Hippocampal formation (tissue), 2 donors: ENCODE measurements at regions not wholly inside any gene's neighbourhood (a gene's known extent, or its start where the extent isn't known, plus 50 kb on each side); places are given as distances from the start of the nearest gene placed in this dataset.
"Not testable (repeated sequence)": the region's sequence is repeated elsewhere in the genome, so short reads cannot be mapped to it uniquely, and the experiment has no call there.

Source experiments
- DNase-seq, 2 donors: peaks; one replicate each; lab custom pipeline; 2025; lab: John Stamatoyannopoulos, UW

DNA sequence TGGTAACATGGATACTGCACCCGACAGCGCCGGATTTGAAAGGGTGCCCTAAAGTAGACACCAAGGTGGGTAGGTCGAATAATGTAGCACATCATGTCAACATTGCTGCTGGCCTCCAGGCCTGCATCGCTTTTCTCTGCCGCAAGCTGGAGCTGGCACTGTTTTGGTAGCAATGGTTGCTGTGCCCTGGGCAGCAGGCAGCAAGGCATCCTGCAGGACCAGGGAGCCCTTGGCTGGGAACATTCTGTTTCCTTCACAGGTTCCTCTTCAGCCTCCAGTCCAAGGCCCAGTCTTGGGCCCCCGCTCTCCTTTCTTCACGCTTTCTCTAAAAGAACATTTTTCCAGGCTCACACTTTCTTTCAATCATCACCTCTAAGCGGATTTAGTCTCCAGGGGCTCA is 365.8 kb upstream of the JARID2 start:
- DNase-seq, result no peak

DNA sequence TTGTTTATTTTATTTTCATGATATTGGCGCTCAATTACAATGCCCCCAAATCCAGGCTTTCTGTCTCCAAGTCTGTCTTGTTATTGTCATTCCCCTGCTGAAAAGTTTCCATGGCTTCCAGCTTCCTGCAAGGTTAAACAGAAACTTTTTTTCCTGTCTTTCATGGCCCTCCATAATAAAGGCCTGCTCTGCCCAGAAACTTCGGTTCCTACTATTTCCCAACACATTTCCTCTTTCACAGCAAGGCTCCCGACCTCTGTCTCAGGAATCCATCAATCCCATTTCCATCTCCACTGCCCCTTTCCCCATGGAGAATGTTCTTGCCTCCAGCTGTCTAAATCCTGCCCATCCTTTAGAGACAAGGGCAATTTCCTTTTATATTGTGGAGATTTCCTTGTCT is 365.2 kb upstream of the JARID2 start:
- DNase-seq, result no peak

DNA sequence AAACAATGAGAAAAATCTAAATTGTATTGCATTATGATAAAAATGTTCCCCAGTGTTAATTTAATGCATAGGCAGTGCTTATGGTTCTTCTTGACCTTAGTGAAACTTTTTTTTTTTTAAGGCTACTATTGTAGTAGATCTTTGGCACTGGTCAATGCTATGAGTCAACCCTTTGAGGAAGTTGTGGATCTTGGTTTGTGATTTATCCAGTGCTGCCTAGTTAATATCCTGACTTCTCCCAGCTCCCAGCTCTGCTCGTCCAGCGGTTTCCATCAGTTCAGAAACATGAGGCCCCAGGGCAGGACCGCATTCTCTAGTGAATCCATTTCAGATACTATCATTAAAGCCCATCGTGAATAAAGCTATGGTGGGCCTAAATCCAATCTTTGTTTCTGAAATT is 364.5 kb upstream of the JARID2 start:
- no peak for DNase-seq

DNA sequence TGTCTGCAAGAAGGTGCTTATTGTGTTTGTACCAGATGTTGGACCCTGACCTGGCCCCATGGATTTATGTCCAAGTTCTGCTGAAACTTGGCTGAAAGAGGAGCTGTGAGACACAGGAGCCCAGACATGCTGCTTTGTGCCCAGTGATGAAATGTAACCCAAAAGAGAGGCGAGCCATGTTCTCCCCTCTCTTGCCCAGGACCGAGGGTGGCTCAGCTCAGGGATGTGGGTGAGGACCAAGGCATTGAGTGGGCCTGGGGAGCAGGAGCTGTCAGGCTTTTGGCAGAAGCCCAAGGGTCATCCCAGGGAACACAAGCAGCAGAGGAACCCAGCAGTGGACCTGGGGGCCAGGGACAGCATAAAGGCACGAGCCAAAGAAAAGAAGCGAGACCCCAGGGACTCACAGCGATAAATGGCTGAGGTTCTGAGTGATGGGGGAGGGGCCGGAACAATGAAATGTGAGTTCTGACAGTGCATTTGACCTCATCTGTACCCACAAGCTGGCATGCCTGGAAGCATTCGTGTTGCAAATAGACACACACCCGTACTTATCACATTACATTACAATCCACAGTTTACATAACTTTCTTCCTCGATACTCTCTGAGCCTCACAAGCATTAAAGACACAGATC is 363.4 kb upstream of the JARID2 start:
- DNase-seq, result no peak

DNA sequence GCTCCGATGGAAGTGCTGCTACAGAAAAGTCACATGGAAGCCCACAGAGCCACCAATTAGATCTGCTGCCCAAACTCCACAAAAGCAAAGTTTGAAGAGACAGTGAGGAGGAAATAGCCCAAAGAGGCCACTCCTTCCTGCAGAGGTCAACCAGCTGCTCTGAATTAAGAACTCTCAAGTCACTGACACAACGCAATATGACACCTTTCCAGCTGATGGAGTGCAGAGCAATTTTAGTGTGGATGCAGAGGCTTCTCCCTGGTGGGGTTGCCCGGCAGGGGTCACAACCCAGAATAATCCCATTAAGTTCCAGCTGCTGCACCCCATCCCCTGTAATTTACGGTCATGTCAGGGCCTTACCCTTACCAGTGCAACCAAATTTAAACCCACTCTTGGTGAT is 361.9 kb upstream of the JARID2 start:
- DNase-seq, result no peak

DNA sequence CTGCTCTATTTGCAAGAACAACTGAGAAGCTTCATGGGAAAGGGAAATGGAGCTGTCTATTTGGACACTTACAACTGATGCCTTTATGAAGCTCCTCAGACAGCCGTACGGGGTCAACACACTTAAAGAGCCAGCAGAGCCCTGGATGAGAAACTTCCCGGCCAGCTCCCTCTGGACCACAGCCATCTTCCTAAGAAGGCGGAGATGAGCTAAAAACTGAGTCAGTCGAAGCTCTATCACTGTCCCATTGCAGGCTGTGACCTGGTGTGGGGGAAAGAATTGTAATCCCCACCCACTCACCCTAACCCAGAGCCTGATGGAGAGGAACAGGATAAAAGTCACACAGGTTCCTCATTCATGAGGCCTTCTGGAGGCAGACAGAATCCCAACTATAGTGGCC is 360.4 kb upstream of the JARID2 start:
- no peak for DNase-seq

DNA sequence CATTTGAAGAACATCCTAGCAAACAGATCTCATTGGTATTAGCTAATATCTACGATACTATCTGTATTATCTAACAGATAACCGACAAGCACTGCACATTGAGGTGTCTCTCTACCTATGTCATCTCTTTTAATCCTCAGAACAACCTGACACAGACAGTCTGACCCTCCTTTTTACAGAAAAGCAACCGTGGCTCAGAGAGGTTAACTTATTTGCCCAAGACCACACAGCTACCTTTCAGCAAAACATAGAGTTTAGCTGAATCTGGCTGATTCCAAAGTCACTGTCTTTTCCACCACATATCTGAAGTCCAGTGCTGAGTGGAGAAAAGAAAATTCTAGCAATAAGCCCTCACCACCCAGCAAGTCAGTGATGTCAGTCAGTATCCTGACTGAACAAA is 358.7 kb upstream of the JARID2 start:
- DNase-seq, result no peak

DNA sequence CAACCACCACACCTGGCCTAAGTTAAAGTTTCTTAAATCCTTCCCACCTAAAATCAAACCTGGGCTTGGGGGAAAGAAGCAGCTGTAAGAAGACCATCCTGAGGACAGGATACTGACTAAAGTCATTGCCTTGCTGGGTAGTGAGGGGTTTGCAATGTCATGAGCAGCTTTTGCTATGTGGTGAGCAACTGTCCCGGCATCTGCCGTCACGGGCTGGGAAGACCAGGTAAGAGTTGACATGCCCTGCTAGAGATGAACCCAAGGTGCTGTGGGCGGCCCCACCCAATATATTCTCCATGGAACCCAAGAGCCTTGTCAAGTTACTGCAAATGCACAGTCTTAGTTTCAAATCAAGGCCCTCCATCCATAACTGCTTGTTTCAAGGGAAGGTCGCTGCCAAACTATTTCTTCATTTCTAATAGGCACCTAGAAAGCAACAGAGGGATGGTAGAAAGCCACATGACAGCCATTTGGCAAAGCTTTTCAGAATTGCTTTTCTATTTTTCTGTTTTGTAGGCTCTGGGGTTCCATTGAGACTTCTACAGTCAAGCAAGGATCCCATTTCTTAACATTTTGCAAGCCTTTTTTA is 357.8 kb upstream of the JARID2 start:
- no peak for DNase-seq

DNA sequence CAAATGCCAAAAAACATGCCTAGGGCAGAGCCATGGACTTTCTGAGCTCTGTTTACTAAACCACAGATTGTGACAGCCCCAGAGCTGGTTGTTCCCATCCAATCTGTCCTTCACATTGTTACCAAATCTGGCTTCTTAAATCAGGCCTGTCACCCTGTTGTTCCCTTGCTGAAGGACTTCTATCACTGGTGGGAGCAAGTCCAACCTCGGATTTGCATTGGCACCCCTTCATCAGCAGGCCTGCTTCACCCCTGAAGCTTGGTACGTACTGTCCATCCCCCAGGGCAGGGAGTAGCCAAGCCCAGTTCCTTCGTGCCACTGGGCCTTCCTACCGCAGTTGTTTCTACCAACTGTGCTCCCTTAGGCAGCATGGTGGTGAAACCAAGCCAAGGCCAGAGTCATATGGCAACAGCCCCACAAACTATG is 357.3 kb upstream of the JARID2 start:
- no peak for DNase-seq

DNA sequence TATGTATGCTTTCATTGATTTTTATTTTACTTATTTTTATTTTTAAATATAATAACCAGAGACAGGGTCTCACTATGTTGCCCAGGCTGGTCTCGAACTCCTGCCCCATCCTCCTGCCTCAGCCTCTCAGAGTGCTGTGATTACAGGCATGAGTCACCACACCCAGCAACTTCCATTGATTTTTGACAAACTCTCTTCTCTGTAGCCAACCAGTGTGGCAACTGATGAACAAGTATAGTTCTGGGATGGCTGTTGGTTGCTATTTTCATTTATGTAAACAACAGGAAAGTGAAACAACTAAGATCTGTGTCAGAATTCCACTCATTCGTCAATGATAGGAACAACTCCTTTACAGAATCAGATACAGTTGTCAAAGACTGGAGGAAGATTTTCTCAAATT is 356.7 kb upstream of the JARID2 start:
- DNase-seq, result no peak

DNA sequence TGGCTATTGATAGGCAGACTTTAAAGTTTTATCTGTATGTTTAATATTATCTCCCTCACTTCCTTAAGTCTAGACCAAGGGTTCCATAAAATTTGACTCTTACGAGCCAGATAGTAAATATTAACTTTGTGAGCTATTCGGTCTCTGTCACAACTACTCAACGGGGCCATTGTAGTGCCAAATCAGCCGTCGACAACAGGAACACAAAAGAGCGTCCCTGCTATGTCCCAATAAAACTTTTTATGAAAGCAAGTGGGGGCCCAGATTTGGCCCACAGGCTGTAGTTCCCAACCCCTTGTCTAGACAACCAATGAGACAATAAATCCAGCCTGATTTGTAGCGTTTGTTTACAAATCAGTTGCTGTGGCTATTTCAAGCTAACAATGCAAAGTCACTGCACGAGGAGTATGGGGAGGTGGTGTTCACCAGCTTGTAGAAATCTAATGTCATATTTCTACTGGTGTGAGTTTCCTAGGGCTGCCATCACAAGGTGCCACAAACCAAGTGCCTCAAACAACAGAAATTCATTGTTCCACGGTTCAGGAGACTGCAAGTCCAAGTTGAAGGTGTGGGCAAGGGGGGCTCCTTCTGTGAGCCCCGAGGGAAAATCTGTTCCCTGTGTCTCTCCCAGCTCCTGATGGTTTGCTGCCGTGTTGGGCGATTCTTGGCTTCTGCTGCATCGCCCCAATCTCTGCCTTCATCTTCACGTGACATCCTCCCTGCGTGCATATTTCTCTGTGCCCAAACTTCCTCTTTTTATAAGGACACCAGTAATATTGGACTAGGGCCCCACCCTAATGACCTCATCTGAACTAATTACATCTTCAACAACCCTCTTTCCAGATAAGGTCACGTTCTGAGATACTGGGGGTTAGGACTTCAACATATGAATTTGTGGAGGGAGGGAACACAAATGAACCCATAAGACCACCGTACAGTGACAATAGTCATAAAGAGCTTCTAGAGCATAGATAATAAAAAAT is 356.0 kb upstream of the JARID2 start:
- DNase-seq, result no peak

DNA sequence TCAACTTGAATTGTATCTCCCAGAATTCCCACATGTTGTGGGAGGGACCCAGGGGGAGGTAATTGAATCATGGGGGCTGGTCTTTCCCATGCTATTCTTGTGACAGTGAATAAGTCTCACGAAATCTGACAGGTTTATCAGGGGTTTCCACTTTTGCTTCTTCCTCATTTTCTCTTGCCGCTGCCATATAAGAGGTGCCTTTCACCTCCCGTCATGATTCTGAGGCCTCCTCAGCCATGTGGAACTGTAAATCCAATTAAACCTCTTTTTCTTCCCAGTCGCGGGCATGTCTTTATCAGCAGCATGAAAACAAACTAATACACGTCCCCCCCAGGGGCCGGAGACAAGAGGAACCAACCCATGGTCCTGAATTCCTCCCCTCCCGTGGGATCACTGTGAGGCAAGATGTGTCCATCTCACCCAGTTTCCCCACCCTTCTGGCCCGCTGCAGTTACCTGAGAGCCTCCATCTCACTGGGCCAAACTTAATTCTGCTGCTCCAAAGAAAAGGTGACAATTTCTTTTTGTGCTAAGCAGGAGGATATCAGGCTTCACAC is 354.0 kb upstream of the JARID2 start:
- not testable (repeated sequence) for DNase-seq

DNA sequence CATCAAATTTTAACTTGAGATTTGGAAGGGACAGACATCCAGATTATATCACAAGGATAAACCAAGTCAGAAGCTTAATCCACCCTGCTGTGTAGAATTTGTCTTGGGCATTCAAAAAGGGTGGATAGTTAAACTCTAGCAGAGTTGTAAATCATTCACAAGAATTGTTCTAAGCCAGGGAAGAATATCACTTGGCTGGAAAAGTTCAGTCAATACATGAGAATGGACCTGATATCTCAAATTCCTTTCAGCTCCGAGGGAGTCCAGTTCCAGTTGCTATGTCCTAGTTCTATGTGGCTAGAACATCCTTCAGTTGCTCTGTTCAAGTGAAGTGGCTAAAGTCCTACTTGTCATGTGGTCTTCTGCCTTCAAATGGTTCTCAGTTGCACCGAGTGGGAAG is 351.8 kb upstream of the JARID2 start:
- DNase-seq, result no peak

DNA sequence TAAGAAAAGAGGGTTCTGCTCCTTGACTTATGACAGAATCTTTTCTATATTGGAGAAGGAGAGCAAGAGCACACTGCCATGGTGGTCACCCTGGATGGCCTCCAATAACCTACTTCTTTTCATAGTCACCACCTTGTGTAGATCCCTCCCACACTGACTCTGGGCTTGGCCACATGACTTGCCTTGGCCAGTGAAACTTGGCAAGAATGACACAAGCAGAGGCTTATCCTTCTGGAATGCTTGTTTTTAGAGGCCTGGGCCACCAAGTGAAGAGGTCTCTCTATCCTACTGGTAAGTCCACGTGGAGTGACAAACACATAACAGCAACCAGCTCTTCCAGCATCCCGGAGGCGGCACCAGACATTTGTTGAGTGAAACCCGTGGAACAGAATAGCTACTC is 349.4 kb upstream of the JARID2 start:
- no peak for DNase-seq

DNA sequence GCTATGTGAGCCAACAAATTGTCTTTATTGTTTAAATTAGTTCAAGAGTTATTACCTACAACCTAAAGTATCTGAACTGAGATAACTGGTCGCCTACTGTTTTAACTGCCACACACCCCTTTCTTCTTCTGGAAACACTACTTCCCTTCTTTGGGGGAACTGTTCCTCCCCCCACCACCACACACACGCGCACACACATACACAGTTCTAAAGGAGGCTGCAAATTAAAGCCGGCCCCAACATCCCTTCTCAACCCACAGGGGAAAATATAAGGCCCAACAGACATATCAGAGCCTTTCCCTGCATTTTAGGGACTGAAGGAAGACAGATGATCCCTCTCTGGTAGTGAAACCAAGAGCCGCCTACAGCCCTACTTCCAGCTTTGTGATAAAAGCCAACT is 348.0 kb upstream of the JARID2 start:
- DNase-seq, result no peak

DNA sequence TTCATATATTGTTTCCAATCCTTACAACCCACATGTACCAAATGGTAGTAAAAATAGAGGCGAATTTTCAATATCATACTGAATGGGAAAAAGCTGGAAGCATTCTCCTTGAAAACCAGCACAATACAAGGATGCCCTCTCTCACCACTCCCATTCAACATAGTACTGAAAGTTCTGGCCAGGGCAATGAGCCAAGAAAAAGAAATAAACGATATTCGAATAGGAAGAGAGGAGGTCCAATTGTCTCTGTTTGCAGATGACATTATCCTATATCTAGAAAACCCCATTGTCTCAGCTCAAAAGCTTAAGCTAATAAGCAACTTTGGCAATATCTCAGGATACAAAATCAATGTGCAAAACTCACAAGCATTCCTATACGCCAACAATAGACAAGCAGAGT is 346.4 kb upstream of the JARID2 start:
- DNase-seq, result not testable (repeated sequence)

DNA sequence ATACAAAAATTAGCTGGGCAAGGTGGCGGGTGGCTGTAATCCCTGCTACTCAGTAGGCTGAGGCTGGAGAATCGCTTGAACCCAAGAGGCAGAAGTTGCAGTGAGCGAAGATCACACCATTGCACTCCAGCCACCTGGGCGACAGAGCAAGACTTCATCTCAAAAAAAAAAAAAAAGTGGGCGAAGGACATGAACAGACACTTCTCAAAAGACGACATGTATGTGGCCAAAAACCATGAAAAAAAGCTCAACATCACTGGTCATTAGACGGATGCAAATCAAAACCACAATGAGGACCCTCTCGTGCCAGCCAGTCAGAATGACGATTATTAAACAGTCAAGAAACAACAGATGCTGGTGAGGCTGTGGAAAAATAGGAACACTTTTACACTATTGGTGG is 344.9 kb upstream of the JARID2 start:
- no peak for DNase-seq

DNA sequence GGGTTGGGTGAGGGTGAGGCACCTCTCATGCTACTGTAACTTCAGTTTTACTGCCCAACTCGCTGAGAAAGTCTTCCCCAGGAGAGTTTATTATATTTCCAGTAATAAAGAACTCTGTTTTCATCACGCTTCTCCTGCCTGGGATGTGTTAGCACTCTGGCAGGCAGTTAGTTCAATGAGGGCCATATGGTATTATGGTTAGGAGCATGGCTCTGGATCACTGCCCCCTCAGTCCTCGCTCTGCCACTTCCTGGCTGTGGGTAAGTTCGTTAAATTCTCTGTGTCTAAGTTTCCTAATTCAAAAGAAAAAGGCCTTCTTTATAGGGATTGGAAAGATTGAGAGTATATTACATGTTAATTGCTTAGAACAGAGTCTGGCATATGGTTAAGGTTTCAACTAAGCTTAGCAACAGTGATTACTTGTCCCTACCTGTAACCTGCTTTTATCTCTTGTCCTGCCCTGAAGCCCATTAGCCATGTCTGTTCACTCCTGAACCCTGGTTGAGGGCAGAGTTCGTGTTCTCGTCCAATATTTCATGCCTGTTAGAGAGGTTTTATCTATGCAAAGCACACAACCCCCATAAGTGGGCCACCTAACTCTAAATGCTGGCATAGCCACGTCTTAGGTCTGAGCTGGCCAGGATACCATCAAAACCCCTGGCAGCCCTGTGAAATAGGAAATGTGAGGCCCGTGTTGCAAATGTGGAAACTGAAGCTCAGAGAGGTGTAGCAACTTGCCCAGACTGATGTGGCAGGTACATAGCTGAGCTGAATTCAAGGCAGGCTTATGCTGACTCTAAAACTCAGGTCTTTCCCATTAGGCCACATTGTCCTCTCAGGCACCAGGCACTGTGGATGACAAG is 342.5 kb upstream of the JARID2 start:
- no peak for DNase-seq

DNA sequence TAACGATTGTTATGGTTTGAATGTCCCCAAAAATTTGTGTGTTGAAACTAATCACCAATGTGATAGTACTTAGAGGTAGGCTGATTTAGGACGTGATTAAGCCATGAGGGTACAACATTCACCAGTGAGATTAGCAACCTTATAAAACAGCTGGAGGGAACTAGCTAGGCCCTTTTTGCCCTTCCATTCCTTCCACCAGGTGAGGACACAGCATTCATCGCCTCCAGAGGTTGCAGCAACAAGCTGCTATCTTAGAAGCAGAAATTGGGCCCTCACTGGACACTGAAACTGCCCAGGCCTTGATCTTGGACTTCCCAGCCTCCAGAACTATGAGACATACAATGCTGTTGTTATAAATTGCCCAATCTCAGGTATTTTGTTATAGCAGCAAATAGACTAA is 340.7 kb upstream of the JARID2 start:
- DNase-seq, result no peak

DNA sequence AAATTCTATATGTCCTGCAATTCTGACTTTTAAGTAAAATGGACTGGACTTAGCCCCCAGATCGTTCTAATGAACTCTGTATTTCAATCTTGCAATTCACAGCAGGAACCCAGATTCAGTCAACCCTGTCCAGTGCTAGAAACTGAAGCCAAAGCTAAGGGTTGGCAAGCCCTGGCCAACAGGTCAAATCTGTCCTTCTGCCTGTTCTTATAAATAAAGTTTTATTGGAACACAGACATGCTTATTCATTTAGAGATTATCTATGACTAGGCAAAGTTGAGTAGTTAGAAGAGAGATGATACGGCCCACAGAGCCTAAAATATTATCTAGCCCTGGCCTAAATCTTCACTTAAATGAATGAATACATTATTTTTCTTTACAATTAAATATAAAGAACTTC is 339.2 kb upstream of the JARID2 start:
- no peak for DNase-seq

DNA sequence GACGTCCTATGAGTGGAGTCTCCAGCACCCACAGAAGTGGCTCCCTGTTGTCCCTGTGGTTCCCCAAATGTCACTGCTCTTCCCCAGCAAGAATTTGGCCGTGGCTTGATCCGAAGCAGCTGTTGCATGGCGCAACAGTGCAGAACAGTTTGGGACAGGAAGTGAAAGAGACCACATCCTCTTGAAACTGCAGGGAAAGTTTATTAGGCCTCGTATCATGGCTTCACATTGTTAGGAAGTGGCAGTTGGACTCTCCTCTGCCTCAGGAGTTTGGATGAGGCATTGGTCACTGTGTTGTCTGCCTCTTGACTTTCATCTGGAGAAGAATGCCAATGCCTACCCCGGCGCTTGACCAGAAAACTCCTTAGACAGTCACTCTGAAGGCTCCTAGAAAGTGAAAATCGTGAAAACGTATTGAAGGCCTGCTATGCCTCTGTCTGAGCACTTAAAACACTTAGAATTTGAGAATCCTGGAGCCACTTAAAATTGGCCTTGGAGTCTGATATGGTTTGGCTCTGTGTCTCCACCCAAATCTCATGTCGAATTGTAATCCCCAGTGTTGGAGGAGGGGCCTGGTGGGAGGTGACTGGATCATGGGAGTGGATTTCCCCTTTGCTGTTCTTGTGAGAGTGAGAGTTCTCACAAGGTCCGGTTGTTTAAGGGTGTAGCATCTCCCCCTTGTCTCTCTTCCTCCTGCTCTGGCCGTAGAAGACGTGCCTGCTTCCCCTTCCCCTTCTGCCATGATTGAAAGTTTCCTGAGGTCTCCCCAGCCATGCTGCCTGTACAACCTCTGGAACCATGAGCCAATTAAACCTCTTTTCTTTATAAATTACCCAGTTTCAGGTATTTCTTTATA is 334.9 kb upstream of the JARID2 start:
- DNase-seq, result peak in 1 of 2 donors; percentile 9
